Neural crest cell (in vitro differentiated cells): ENCODE measurements at regions not wholly inside any gene's neighbourhood (a gene's known extent, or its start where the extent isn't known, plus 50 kb on each side); places are given as distances from the start of the nearest gene placed in this dataset.

Experiments
- DNase-seq: peaks from one replicate; pipeline ENCODE4 v3.0.0; 2021; ENCODE audit warnings: low read depth, mixed read lengths, low spot score
- H3K27ac Mint-ChIP-seq: one replicate; pipeline ENCODE4 v1.8.0; 2021; ENCODE audit warnings: mild to moderate bottlenecking, mixed read lengths; ENCODE audit not compliant: unreplicated experiment
- H3K27me3 Mint-ChIP-seq: 2 replicates; pipeline ENCODE4 v1.8.0; 2021; ENCODE audit warnings: low read depth, mild to moderate bottlenecking, mixed read lengths
- H3K36me3 Mint-ChIP-seq: 2 replicates; pipeline ENCODE4 v1.8.0; 2021; ENCODE audit warnings: low read depth, mild to moderate bottlenecking, mixed read lengths
- H3K4me1 Mint-ChIP-seq: 2 replicates; pipeline ENCODE4 v1.8.0; 2021; ENCODE audit warnings: mixed read lengths
- H3K4me3 Mint-ChIP-seq: one replicate; pipeline ENCODE4 v1.8.0; 2021; ENCODE audit warnings: mild to moderate bottlenecking, mixed read lengths
- H3K9me3 Mint-ChIP-seq: 2 replicates; pipeline ENCODE4 v1.8.0; 2021; ENCODE audit warnings: mixed read lengths
- TF ChIP-seq, protein P1 (sequence below): fragments of 200-600 bp; sonication (generic); conservative IDR thresholded peaks from 2 replicates; pipeline ENCODE4 v1.5.0; 2021; ENCODE audit warnings: antibody characterized with exemption, mild to moderate bottlenecking

DNA sequence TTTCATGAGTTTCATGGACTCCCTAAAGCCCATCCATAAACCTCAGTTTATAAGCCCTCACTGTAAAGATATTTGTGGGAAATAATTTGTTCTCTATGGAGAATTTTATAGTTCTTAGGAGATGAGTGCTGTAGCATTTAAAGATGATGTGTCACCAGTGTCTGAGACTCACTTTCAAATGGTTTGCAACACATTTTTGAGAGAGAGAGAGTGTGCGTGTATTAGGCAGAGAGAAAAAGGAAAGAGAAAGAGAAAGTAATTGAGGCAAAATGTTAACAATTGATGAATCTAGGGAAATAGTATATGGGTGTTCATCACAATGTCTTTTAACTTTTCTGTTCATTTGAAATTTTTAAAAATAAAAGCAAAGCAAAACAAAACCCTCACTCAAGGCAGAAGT is 479.0 kb downstream of the ZSWIM6 start:
- H3K4me3 Mint-ChIP-seq, result no peak overlapping the region
- H3K27me3 Mint-ChIP-seq, result no peaks in the 10 kb centered on the region
- TF ChIP-seq, protein P1, sequence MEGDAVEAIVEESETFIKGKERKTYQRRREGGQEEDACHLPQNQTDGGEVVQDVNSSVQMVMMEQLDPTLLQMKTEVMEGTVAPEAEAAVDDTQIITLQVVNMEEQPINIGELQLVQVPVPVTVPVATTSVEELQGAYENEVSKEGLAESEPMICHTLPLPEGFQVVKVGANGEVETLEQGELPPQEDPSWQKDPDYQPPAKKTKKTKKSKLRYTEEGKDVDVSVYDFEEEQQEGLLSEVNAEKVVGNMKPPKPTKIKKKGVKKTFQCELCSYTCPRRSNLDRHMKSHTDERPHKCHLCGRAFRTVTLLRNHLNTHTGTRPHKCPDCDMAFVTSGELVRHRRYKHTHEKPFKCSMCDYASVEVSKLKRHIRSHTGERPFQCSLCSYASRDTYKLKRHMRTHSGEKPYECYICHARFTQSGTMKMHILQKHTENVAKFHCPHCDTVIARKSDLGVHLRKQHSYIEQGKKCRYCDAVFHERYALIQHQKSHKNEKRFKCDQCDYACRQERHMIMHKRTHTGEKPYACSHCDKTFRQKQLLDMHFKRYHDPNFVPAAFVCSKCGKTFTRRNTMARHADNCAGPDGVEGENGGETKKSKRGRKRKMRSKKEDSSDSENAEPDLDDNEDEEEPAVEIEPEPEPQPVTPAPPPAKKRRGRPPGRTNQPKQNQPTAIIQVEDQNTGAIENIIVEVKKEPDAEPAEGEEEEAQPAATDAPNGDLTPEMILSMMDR, result no peak
- H3K4me1 Mint-ChIP-seq, result peaks cover 8% of the 10 kb centered on the region
- DNase-seq, result no peak
- H3K36me3 Mint-ChIP-seq, result no peaks in the 10 kb centered on the region
- no peaks in the 10 kb centered on the region for H3K9me3 Mint-ChIP-seq
- H3K27ac Mint-ChIP-seq, result no peak overlapping the region

DNA sequence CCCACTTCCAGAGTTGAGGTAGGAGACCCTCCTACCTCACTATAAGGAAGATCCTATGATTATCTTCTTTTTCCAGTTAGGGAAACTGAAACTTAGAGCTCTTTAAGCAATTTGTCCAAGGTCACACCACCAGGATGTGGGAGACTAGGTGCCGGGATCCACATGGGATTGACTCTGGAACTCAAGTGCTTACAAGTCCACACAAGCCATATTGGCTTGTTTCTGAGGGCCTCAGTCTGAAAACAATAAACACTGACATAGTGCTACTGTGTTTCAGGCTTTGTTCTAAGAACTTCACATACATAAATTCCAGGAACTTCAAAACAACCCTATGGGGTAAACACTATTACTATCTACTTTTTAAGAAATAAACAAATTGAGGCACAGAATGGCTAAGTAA is 481.3 kb downstream of the ZSWIM6 start:
- DNase-seq, result no peak
- H3K27ac Mint-ChIP-seq, result no peak overlapping the region
- no peaks in the 10 kb centered on the region for H3K27me3 Mint-ChIP-seq
- H3K36me3 Mint-ChIP-seq, result no peaks in the 10 kb centered on the region
- H3K9me3 Mint-ChIP-seq, result no peaks in the 10 kb centered on the region
- H3K4me1 Mint-ChIP-seq, result peaks cover 27% of the 10 kb centered on the region
- H3K4me3 Mint-ChIP-seq, result no peak overlapping the region
- TF ChIP-seq, protein P1, result no peak

DNA sequence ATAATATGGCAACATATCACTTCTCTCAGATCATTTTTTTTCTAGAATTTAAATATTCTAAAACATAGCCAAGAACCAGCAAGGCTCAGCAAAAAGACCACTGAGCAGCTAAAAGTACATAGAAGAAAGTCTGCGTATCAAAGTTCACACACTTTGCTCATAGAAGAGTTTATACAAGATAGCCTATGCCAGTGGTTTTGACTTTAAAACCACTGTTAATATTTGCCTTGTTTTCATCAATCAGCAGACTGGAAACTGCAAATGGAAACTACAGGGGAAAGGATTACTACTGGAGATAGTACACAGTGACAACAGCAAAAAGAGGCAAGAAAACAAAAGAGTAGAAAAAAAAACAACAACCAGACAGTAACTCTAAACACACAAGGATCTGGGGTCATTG is 483.3 kb downstream of the ZSWIM6 start:
- no peak overlapping the region for H3K27ac Mint-ChIP-seq
- no peaks in the 10 kb centered on the region for H3K36me3 Mint-ChIP-seq
- H3K27me3 Mint-ChIP-seq, result no peaks in the 10 kb centered on the region
- TF ChIP-seq, protein P1, result no peak
- DNase-seq, result no peak
- peaks cover 27% of the 10 kb centered on the region for H3K4me1 Mint-ChIP-seq
- peaks cover 3% of the 10 kb centered on the region for H3K9me3 Mint-ChIP-seq
- H3K4me3 Mint-ChIP-seq, result no peak overlapping the region

DNA sequence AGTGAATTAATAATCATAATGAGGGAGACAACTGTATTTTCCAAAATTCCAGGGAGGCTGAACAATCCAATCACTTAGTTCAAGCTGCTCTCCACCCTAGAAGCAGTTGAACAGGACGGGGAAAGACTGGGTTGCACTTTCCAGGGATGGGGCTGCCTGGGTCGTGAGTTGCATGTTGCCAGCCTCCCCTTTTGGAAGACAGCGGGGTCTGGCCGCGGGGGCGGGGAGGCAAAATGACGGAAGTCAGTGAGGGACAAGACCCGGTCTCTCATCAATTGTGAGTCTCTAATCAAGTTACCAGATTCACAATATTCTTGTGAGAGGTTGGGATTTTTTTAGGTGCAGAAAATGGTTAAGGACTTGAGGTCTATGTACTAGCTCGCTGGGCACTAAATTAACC is 484.1 kb downstream of the ZSWIM6 start:
- TF ChIP-seq, protein P1, result no peak
- no peaks in the 10 kb centered on the region for H3K27me3 Mint-ChIP-seq
- H3K4me1 Mint-ChIP-seq, result peaks cover 33% of the 10 kb centered on the region
- H3K4me3 Mint-ChIP-seq, result no peak overlapping the region
- H3K9me3 Mint-ChIP-seq, result peaks cover 3% of the 10 kb centered on the region
- DNase-seq, result no peak
- H3K36me3 Mint-ChIP-seq, result no peaks in the 10 kb centered on the region
- no peak overlapping the region for H3K27ac Mint-ChIP-seq

DNA sequence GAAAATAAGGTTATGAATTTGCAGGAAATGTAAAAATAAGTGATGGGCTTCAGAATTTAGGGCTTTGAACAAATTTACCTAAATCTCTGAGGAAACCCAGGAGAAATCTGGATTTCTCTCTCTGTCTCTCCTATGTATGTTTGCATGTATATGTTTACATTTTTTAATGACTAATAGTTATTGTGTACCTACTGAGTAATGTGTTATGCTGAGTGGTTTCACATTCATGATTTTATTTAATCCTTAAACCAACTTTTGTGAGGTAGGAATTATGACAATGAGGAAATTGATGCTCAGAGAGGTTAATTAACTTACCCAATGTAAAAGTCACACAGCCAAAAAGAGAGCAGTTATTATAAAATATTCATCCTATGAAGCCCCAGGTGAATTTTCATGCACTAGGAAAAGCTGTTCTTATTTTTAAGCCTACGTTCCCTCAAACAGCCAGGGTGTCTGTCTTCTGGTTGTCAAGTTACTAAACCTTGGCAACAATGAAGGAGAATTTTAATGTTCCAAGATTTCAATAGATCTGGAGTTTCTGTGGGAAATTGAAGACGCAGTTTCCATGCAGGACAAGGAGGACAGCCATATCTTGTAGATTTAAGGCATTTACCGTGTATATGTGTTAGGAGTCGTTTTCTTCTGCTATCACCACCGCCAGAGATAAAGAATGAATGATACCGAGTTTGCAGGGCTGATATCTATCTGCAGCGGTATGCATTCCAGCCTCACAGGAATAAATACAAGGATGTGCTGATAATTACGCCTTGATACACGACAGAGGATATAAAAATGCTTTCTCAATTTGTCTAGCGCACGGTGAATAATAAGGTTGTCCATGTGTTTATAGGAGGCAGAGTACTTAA is 484.8 kb downstream of the ZSWIM6 start:
- Mint-ChIP-seq H3K4me3 (no peak overlapping the region), H3K27me3 (no peaks in the 10 kb centered on the region), H3K4me1 (peaks cover 35% of the 10 kb centered on the region), H3K36me3 (no peaks in the 10 kb centered on the region), H3K9me3 (peaks cover 5% of the 10 kb centered on the region), H3K27ac (no peak overlapping the region)
- DNase-seq, result no peak
- TF ChIP-seq, protein P1, result no peak
